HG03378 (cell line): ENCODE measurements at regions not wholly inside any gene's neighbourhood (a gene's known extent, or its start where the extent isn't known, plus 50 kb on each side); places are given as distances from the start of the nearest gene placed in this dataset.
A peak's percentile ranks its signal among the peaks of the same experiment; 100 is the strongest.

Experiments used
- ATAC-seq: cut with Tn5 transposase; IDR thresholded peaks from one replicate; pipeline ENCODE4 v1.9.1; 2021; ENCODE audit warnings: mild to moderate bottlenecking, moderate library complexity; ENCODE audit not compliant: unreplicated experiment

DNA sequence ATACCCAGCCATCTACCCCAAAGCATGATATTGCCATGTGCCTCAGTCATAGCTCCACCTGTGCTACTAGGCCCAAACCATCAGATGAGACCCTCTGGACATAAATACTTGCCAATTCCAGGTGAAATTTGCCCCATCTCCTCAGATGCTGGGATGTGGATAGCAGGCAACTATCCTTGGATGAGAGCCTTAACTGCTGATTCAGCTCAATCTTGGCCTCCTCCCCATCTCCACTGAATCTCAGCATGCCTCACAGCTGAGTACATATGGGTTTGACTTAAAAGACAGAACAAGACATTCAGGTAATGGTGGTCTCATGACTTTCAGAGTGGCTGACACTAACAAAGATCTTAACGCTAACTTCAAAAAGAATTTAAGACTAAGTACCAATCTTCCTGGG lies 50.8 kb upstream of the KLHL13 start:
- no peak for ATAC-seq

- no peak for ATAC-seq
These were observed 54.7 kb upstream of the KLHL13 start for GRCh38 chrX:118171356-118171755.

GRCh38 chrX:118174516-118175098 lies 58.0 kb upstream of the KLHL13 start:
- ATAC-seq, result no peak

DNA sequence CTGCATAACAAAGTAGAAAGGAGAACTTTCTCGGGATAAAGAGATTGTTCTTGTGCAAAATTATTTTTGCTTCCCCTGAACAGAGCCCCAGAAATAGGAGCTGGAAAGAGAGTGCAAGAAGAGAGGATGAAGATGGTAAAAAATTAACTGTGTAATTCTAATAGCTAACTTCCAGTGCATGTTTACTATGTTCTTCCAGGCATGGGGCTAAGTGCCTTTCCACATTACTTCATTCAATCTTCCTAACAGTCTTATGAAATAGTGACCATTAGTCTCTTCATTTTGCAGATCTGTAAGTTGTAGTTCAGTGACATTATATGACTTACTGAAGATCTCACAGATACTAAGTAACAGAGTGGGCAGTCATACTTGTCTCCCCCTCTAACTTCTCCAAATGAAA lies 61.1 kb upstream of the KLHL13 start:
- no peak for ATAC-seq

GRCh38 chrX:118178450-118178849 lies 61.8 kb upstream of the KLHL13 start:
- ATAC-seq, result no peak

GRCh38 chrX:118179161-118179560 lies 62.6 kb upstream of the KLHL13 start:
- ATAC-seq, result no peak

DNA sequence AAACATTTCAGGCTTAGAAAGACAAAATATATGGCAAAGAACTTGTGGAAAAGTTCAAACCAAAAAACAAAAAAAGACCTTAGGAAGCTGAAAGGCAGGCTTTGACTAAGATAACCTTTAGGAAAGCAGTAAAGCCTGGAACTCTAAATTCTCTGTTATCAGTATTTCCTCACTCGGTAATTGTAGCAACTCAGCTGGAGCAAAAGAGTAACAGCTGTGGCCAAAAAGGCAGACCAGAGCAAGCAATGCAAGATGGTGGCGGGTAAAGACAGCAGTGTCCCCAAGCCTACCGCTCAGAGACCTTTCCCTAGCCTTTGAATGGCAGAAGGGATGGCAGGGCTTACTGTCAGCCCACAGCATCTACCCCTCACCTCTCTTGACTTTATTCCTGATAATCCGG lies 63.1 kb upstream of the KLHL13 start:
- ATAC-seq, result no peak

DNA sequence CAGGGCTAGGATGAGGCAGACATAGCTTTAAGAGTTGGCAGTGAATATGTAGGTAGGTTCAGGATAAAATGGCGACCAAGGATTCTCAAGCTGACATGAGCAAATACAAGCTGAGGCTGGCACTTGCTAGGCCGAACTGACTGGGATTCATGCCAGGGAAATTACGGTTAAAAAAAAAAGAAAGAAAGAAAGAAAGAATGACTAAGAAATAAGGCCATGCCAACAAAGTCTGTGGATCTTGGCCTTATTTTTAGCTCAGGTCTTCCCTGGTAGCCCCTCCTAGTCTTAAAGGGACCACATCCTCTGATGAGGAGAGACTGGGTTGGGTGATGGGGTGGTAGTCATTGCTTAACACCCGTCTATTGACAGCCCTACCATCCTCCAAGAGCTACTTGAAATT lies 64.4 kb upstream of the KLHL13 start:
- ATAC-seq, result no peak

GRCh38 chrX:118182025-118182424 lies 65.4 kb upstream of the KLHL13 start:
- no peak for ATAC-seq

- no peak for ATAC-seq
These were observed 66.1 kb upstream of the KLHL13 start for GRCh38 chrX:118182681-118183080.

GRCh38 chrX:118183606-118184005 lies 67.0 kb upstream of the KLHL13 start:
- no peak for ATAC-seq

DNA sequence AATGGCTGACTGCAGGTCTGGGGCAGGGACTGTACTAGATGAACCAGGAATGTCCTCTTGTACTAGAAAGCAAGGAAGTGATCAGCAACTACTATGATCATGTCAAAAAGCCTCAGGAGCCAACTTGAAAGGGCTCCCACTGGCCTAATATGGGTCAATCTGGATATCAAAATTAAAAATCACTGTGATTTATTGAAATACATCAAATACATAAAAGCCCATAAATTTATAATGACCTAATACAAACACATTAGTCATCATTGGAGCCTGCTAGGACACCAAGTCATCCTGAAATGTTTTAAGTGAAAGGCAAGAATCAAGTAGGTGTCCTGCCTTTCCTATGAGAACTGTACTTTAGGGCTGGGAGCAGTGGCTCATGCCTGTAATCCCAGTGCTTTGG lies 70.5 kb upstream of the KLHL13 start:
- ATAC-seq, result no peak

- no peak for ATAC-seq
These were observed 72.4 kb upstream of the KLHL13 start for GRCh38 chrX:118189000-118189399.

GRCh38 chrX:118189628-118190027 lies 73.0 kb upstream of the KLHL13 start:
- ATAC-seq, result no peak

DNA sequence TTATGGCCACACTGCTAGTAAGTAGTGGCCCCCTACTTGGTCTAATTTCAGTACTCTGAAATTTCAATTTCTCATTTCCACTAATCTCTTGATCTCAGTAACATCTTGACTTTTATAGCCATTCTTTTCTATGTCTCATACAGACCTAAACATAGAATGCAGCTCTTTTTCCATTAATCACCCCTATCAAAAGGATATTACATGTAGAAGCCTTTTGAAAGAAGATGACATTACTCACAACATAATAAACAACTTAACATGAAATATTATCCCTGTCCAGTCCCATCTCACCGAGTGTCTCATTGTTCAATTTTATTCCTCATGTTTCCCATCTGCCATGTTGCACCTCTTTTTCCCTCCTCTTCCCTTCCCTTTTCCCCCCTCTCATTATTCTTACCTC lies 81.1 kb upstream of the KLHL13 start:
- no peak for ATAC-seq

DNA sequence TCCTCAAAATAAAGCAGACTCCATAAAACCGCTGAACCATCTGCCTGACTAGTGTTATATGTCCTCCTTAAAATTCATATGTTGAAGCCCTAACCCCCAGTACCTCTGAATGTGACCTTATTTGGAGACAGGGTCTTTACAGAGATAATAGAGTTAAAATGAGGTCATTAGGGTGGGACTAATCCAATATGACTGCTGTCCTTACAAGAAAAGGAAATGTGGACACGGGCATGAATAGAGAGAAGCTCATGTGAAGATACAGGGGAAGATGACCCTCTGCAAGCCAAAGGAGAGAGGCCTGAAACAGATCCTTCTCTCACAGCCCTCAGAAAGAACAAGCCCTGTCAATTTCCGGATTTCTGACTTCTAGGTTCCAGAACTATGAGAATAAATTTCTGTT lies 82.0 kb upstream of the KLHL13 start:
- no peak for ATAC-seq

DNA sequence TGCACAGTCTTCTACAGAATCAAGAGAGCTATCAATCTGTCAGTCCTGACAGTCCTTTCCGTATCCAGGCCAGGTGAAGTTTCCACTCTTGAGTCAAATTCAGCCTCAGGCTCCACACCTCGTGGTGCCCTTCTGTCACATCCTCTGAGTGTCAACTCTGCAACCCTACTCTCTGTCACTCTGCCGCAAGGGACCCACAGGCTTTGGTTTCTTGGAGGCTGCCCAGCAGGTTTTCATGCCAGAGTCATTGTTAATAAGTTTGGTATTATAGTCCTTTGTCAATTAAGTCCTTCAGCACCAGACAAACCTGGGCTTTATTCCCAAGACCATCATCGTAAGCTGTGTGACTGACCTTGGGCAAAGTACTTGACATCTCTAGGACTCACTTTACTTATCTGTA lies 83.4 kb upstream of the KLHL13 start:
- no peak for ATAC-seq

DNA sequence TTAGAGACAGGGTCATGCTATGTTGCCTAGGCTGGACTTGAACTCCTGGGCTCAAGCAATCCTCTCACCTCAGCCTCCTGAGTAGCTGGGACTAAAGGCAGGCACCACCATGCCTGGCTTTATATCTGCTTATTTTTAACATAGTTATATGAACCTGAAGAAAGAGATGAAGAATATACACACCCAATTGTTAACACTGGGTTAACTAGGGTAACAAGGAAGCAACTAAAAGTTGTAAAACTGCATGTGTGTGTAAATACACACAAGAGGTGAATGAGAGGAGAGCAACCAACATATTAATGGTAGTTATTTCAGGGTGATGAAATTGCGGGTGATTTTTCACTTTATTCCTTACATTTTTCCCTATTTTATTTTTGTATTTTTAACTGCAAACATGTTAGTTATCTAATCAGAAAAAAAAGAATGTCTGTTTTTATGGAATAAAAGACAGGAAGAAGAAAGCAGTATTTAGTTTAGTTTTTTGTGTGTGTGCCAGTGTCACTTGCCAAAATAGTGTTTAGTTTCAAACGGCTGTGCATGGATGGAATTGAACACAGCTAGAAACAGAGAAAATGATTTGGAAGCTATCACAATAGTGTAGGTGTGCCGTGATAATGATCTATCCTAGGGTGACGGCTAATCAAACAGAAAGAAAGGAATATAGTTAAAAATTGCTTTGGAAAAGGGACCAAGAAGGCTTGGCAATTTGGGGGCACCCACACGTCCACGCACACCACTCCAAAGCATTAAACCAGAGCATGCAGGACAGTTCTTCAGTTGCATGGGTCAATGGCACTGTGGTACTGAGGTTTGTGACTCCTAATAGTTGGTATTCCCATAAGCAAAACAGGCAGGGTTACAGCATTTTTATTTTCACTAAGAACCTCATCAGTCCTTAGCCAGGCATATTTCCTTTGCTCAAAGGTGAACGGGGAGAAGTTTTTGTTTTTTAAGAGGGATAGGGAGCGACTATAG lies 89.1 kb upstream of the KLHL13 start:
- no peak for ATAC-seq

GRCh38 chrX:118207831-118208453 lies 91.3 kb upstream of the KLHL13 start:
- ATAC-seq, result no peak

DNA sequence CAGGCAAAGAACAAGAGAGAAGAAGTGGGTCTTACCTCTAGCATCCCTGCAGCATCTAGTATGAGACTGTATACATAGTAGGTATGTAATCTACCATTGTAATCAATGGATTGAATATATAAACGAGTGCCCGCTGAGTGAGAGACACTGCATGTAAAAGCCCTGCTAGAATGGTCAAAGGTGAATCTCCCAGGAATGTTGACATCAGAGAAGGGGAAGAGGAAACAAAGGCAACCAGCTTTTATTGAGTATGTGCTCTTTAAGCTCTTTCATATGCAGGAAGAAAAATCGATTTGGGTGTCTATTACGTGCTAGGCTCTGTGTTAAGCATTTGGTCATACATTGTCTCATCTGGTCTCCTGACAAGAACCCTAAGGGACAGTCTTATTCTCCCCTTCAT lies 91.9 kb upstream of the KLHL13 start:
- ATAC-seq, result no peak

GRCh38 chrX:118211891-118212816 lies 95.5 kb upstream of the KLHL13 start:
- peak; percentile 18 for ATAC-seq
